ENCODE measurements at regions not wholly inside any gene's neighbourhood (a gene's known extent, or its start where the extent isn't known, plus 50 kb on each side); places are given as distances from the start of the nearest gene placed in this dataset.
"Not testable (repeated sequence)": the region's sequence is repeated elsewhere in the genome, so short reads cannot be mapped to it uniquely, and the experiment has no call there.

DNA sequence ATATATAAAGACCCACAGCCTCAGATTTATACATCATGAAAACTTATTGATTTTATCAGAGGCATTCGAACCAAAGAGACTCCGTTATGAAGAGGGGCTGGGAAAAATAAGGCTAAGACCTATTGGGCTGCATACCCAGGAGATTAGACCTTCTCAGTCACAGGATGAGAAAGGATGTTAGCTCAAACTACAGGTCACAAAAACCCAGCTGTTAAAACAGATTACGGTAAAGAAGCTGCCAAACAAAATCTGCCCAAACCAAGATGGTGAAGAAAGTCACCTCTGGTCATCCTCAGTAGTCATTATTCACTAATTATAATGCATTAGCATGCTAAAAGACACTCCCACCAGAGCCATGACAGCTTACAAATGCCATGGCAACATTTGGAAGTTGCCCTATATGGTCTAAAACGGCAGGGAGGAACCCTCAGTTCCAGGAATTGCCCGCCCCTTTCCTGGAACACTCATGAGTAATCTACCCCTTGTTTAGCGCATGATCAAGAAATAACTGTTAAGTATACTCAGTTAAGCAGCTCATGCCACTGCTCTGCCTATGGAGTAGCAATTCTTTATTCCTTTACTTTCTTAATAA lies 362.5 kb upstream of the PCDH15 start:
- Histone ChIP-seq H3K9me1 (ENCODE audit: control insufficient read depth, extremely low read depth, insufficient read depth, low read length) (no peaks in the 10 kb centered on the region), H3K9me3 (ENCODE audit: control insufficient read depth, low read depth, low read length) (no peaks in the 10 kb centered on the region), H3K79me2 (ENCODE audit: control insufficient read depth, insufficient read depth, low read length) (no peaks in the 10 kb centered on the region), H3K27ac (ENCODE audit: control insufficient read depth, insufficient read depth, low read length) (no peak overlapping the region), H3K36me3 (ENCODE audit: control insufficient read depth in 2 of 2, extremely low read depth in 1 of 2, insufficient read depth in 2 of 2, low read length in 2 of 2) (no peaks in the 10 kb centered on the region), H3K4me2 (ENCODE audit: control insufficient read depth, extremely low read depth, insufficient read depth, low read depth, low read length) (no peak overlapping the region), H3K9ac (ENCODE audit: control insufficient read depth, extremely low read depth, insufficient read depth, low read length) (no peak overlapping the region), H4K20me1 (ENCODE audit: control insufficient read depth, extremely low read depth, insufficient read depth, low read length) (no peaks in the 10 kb centered on the region), H2AFZ (ENCODE audit: control insufficient read depth, low read length) (no peak overlapping the region), H3K4me3 (ENCODE audit: control insufficient read depth in 2 of 3, extremely low read depth in 1 of 3, insufficient read depth in 2 of 3, low read depth in 1 of 3, low read length in 3 of 3) (no peak overlapping the region), H3K4me1 (ENCODE audit: control insufficient read depth, extremely low read depth, insufficient read depth, low read length) (no peaks in the 10 kb centered on the region), H3K27me3 (ENCODE audit: control insufficient read depth, extremely low read depth, insufficient read depth, low read length) (no peaks in the 10 kb centered on the region)
- dilution Hi-C loops (cut with MboI; ENCODE audit: extremely low pct_ligation_motif_present, low sequenced_read_pairs), result no loop called here
- TF ChIP-seq, protein P1, sequence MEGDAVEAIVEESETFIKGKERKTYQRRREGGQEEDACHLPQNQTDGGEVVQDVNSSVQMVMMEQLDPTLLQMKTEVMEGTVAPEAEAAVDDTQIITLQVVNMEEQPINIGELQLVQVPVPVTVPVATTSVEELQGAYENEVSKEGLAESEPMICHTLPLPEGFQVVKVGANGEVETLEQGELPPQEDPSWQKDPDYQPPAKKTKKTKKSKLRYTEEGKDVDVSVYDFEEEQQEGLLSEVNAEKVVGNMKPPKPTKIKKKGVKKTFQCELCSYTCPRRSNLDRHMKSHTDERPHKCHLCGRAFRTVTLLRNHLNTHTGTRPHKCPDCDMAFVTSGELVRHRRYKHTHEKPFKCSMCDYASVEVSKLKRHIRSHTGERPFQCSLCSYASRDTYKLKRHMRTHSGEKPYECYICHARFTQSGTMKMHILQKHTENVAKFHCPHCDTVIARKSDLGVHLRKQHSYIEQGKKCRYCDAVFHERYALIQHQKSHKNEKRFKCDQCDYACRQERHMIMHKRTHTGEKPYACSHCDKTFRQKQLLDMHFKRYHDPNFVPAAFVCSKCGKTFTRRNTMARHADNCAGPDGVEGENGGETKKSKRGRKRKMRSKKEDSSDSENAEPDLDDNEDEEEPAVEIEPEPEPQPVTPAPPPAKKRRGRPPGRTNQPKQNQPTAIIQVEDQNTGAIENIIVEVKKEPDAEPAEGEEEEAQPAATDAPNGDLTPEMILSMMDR (optimal IDR thresholded peaks at IDR 0.05 in 1 of 3, IDR thresholded peaks at IDR 0.05 in 1 of 3, conservative IDR thresholded peaks at IDR 0.05 in 1 of 3; ENCODE audit: extremely low read depth in 1 of 3, insufficient read depth in 2 of 3, low read length in 3 of 3), result no peak
- no peak for TF ChIP-seq EZH2 (IDR thresholded peaks at IDR 0.05; ENCODE audit: low read length)
- DNase-seq (ENCODE audit: low read depth, low spot score) (no peak), FAIRE-seq (no peak)

- H3K9me1 ChIP-seq (ENCODE audit: control insufficient read depth, extremely low read depth, insufficient read depth, low read length); H3K27me3 ChIP-seq (ENCODE audit: control insufficient read depth, extremely low read depth, insufficient read depth, low read length); H3K9me3 ChIP-seq (ENCODE audit: control insufficient read depth, low read depth, low read length); H3K27ac ChIP-seq (ENCODE audit: control insufficient read depth, insufficient read depth, low read length); H4K20me1 ChIP-seq (ENCODE audit: control insufficient read depth, extremely low read depth, insufficient read depth, low read length); H3K9ac ChIP-seq (ENCODE audit: control insufficient read depth, extremely low read depth, insufficient read depth, low read length); H2AFZ ChIP-seq (ENCODE audit: control insufficient read depth, low read length); DNase-seq (ENCODE audit: low read depth, low spot score); H3K79me2 ChIP-seq (ENCODE audit: control insufficient read depth, insufficient read depth, low read length); dilution Hi-C loops (cut with MboI; ENCODE audit: extremely low pct_ligation_motif_present, low sequenced_read_pairs); H3K4me1 ChIP-seq (ENCODE audit: control insufficient read depth, extremely low read depth, insufficient read depth, low read length); H3K4me2 ChIP-seq (ENCODE audit: control insufficient read depth, extremely low read depth, insufficient read depth, low read depth, low read length); H3K4me3 ChIP-seq (ENCODE audit: control insufficient read depth in 2 of 3, extremely low read depth in 1 of 3, insufficient read depth in 2 of 3, low read depth in 1 of 3, low read length in 3 of 3); FAIRE-seq; H3K36me3 ChIP-seq (ENCODE audit: control insufficient read depth in 2 of 2, extremely low read depth in 1 of 2, insufficient read depth in 2 of 2, low read length in 2 of 2): not testable (repeated sequence)
Measured at GRCh38 chr10:55162321-55162720, 361.3 kb upstream of the PCDH15 start.

GRCh38 chr10:55160655-55161283 lies 359.7 kb upstream of the PCDH15 start:
- TF ChIP-seq EZH2 (IDR thresholded peaks at IDR 0.05; ENCODE audit: low read length), result no peak
- TF ChIP-seq, protein P1 (optimal IDR thresholded peaks at IDR 0.05 in 1 of 3, IDR thresholded peaks at IDR 0.05 in 1 of 3, conservative IDR thresholded peaks at IDR 0.05 in 1 of 3; ENCODE audit: extremely low read depth in 1 of 3, insufficient read depth in 2 of 3, low read length in 3 of 3), result no peak
- no peaks in the 10 kb centered on the region for H3K4me1 ChIP-seq (ENCODE audit: control insufficient read depth, extremely low read depth, insufficient read depth, low read length)
- H4K20me1 ChIP-seq (ENCODE audit: control insufficient read depth, extremely low read depth, insufficient read depth, low read length), result no peaks in the 10 kb centered on the region
- H3K9me1 ChIP-seq (ENCODE audit: control insufficient read depth, extremely low read depth, insufficient read depth, low read length), result no peaks in the 10 kb centered on the region
- no peak overlapping the region for H3K27ac ChIP-seq (ENCODE audit: control insufficient read depth, insufficient read depth, low read length)
- no peaks in the 10 kb centered on the region for H3K36me3 ChIP-seq (ENCODE audit: control insufficient read depth in 2 of 2, extremely low read depth in 1 of 2, insufficient read depth in 2 of 2, low read length in 2 of 2)
- H3K4me2 ChIP-seq (ENCODE audit: control insufficient read depth, extremely low read depth, insufficient read depth, low read depth, low read length), result no peak overlapping the region
- no peaks in the 10 kb centered on the region for H3K79me2 ChIP-seq (ENCODE audit: control insufficient read depth, insufficient read depth, low read length)
- DNase-seq (ENCODE audit: low read depth, low spot score) (no peak), FAIRE-seq (no peak)
- H3K27me3 ChIP-seq (ENCODE audit: control insufficient read depth, extremely low read depth, insufficient read depth, low read length), result no peaks in the 10 kb centered on the region
- no peaks in the 10 kb centered on the region for H3K9me3 ChIP-seq (ENCODE audit: control insufficient read depth, low read depth, low read length)
- H3K4me3 ChIP-seq (ENCODE audit: control insufficient read depth in 2 of 3, extremely low read depth in 1 of 3, insufficient read depth in 2 of 3, low read depth in 1 of 3, low read length in 3 of 3), result no peak overlapping the region
- H3K9ac ChIP-seq (ENCODE audit: control insufficient read depth, extremely low read depth, insufficient read depth, low read length), result no peak overlapping the region
- no peak overlapping the region for H2AFZ ChIP-seq (ENCODE audit: control insufficient read depth, low read length)
- dilution Hi-C loops (cut with MboI; ENCODE audit: extremely low pct_ligation_motif_present, low sequenced_read_pairs), result no loop called here
